ENCODE measurements at regions not wholly inside any gene's neighbourhood (a gene's known extent, or its start where the extent isn't known, plus 50 kb on each side); places are given as distances from the start of the nearest gene placed in this dataset.

DNA sequence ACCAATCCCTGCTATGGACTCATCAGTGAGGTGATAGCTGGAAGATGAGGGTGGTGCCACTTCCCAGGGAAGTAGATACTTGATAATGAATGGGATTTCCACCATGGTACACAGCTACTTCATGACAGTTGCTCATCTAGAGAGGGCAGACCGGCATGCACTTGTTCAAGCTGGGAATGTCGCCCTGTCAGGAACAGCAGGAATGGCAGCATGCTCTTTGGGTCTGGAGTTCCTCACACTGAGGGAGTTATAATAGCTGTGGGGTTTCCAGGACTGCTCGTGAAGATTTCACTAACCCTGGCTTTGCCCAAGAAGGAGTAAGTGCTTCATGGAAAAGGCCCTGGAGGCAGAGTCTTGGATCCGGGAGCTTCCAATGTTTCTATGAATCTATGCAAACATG, 129.2 kb downstream of the PSMG1 start:
- no peak for DNase-seq (ENCODE audit: low spot score)

- no peak for DNase-seq (ENCODE audit: low spot score)
Observed at GRCh38 chr21:39053126-39053525, 130.1 kb downstream of the PSMG1 start.

DNA sequence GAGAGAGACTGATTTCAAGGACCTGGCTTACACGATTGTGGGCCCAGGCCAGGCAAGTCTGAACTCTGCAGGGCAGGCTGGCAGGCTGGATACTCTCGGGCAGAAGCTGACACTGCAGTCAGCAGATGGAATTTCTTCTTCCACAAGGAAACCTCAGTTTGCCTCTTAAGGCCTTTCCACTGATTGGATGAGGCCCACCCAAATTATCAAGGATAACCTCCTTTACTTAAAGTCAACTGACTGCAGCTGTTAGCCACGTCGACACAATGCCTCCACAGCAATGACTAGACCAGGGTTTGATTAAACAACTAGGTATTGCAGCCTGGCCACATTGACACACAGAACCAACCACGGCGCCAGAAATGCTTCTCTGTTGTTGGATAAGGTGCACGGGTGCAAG, 130.5 kb downstream of the PSMG1 start:
- no peak for DNase-seq (ENCODE audit: low spot score)

GRCh38 chr21:39051588-39051949, 131.7 kb downstream of the PSMG1 start:
- DNase-seq (ENCODE audit: low spot score): no peak

DNA sequence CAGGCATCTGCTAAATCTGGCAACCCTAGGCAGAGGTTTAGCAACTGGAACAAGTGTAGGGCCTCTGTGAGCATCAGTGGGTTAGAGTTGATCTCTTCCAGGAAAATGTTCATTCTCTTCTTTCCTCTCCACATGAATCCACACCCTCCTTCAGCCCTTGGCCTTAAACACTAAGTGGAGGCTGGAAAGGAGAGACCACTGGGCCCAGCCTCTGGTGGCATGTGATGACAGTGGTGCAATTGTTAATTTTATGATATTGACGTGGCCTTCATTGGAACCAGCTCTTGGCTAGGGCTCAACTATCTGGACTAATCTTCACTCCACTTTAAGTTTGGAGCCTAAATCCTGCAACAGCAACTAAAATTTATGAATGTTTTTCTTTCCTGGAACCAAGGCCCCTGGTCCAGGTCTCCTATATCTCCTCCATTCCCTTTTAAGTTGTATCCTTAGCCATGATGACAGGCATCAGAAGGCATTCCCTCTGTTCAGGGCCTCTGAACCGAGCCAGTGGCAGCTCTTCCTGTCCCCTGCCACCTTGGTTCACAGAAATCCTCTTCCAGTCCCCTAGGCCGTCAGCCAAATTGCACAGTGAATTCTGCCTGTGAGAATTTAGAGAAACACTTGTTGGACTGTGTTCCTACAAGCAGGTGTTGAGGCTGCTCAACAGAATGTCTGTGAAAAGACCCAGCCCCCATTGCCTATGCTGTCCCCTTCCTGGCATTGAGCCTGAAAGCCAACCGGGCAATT, 132.2 kb downstream of the PSMG1 start:
- DNase-seq (ENCODE audit: low spot score): no peak

- DNase-seq (ENCODE audit: low spot score): no peak
Observed at GRCh38 chr21:39048574-39048973, 134.7 kb downstream of the PSMG1 start.

GRCh38 chr21:39048064-39048463, 135.2 kb downstream of the PSMG1 start:
- DNase-seq (ENCODE audit: low spot score): no peak

DNA sequence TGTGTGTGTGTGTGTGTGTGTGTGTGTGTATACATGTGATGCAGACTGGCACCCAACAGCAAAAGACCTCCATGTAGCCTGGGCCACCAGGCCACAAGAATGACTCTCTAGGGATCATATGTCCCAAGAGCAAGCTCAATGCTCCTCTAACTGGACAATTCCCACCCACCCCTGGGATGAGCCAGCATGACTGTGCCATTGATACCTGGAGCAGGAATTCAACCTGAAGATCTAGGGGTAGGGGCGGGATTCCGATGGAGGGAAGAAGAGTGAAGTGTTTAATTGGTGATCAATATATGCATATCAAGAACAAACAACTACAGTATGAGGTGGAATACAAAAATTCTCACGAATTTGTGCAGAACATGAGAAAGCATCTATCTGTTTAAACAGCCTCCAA, 136.2 kb downstream of the PSMG1 start:
- no peak for DNase-seq (ENCODE audit: low spot score)

- no peak for DNase-seq (ENCODE audit: low spot score)
Observed at GRCh38 chr21:39046236-39046916, 136.9 kb downstream of the PSMG1 start.

DNA sequence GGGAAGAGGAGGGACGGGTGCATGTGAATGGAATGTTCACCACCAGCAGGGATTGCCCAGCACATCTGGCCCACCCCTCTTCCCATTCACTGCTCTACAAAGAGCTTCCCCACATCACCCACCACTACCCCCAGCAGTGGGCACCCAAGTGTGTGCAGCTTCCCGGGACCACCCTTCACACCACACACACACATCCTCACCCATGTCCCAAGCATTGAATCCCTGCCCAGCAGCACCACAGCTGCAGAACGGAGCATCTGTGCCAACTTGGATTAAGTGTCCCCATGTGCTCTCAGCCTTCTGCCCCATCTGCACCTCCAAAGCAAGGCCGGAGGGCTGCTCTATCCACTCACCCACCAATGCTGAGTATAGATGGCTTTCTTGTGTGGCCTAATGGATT, 141.4 kb downstream of the PSMG1 start:
- DNase-seq (ENCODE audit: low spot score): no peak

DNA sequence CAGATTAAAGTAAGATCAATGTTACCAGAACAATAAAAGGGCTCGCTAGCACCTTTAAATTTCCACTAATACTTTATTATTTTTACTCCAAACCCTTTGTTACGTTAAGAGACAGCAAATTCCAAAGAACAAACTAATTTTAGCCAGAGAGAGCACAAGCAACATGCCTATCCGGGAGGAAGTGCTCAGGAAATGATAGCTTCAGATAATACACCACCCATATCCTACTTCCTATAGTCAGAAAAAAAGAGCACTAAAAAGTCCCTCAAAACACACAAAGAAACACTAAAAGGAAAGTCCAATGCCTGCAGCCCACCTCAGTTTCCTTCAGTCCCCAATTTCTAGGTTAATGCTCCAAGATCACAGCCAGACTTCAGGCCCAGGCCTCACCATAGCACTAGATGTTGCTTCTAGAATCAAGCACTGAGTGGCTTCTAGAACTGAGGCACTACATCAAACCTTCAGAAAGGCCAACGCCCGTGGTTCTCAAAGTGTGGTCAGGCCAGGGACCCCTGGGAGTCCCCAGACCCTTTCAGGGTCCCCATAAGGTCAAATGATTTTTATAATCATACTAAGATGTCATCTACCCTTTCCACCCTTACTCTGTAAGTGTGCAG, 142.6 kb downstream of the PSMG1 start:
- no peak for DNase-seq (ENCODE audit: low spot score)

DNA sequence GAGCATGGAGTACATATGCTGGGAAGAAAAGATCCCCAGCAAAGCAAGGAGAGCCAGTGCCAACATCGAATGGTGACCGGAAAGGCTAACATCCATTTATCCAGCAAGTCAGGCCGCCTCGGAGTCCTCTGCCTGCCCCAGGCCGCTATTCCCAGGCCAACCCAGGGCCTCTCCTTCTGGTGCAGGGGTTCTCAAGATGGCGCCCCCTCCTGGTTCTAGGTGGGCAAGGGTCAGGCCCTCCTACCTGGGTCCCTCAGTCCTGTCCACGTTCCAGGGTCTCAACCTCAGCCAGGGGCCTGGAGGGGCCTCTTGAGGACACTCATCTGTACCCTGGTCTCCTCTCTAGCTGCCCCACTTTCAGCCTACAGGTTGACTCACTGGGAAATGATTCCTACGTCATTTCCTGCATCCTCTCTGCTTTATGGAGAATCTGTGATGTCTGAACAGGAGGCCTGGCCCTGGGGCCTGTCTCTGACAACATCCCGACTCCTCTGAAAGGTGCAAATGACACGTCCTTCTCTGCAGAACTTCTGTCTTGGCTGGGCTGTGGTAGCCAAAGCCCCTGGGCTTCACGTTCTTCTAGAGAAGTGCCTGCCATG, 145.3 kb downstream of the PSMG1 start:
- DNase-seq (ENCODE audit: low spot score): no peak

DNA sequence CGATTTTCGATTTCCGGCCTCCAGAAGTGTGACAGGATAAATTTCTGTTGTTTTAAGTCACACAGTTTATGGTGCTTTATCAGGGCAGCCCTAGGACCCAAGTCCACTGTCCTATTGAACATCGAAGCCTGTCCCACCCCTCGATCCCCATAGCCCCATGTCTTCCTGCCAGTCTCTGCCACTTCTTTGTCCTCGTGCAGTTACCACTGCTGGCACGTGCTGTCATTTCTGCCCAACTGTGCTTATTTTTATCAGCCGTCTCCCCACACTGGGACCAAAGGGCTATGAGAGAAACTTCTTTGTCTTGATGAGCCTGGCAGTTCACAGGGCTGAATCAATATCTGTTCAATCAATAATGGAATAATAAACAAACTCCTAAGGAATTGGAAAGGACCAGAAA, 146.7 kb downstream of the PSMG1 start:
- no peak for DNase-seq (ENCODE audit: low spot score)

DNA sequence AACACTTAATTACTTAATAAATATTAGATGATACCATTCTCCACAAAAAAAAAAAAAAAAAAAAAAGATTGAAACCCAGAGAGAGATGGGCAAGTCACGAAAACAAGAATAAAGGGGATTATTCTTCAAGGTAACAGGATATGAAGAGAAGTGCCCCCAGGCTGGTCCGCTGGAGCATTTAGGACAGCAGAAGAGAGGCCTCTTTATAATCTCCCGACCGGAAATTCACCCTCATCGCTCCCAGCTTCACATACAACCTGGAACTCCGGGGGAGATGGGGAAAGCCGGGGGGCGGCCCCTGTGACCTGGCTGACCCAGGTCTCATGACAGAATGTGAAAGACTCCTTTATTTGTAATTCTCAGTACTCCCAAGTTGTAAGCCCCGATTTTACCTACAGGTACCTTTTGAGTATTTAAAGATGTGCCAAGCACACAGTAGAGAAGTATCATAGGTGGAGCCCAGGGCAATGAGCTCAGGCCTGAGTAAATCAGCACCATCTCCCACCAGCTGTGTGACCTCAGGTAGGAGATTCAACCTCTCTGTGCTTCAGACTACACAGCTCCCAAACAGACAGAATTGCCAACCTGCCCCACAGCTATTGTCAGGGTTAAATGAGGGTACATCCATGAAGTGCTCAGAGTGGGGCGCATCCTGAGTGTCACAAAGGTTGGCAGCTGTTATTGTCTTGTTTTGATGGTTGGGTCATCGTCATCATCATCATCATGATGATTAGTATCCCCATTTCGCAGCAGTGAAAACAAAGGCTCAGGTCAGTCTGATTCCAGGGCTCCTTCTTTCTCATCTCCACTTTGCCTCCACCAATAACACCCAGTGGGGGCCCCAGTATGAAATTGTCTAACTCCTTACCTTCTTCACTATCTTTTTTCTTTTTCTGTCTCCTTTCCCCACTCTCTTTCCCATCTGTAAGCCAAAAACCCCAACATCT, 148.4 kb downstream of the PSMG1 start:
- no peak for DNase-seq (ENCODE audit: low spot score)

DNA sequence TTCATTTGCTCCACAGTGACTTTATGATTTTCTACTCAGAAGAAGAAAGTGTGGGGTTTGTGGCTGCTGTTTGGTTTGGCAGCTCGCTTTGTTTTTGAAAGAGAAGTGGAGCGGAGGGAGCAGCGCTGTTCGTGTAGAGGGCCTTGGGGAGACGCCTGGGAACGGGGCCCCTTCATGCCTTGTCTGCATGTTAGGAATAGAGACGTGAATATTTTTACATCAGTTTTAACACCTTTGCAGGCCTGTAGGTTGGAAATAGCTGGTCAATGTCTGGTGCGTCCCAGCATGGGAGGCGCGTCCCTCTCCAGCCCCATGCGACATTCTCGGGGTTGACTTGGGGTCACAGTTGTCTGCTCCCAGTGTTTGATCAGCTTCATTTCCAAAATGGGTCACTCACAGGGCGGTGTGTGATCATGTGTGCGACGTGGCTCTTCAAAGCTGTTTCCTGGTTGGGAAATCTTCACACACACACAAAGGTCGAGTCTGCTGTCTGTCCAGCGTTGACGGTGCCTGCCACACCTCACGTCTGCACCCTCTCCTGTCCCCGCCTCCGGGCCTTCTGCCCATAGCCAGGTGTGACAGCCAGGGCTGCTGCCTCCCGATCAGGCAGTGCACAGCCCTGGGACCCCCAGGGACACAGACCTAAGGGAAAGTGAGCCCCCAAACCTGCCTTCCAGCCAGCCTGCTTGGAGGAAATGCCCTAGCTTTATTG, 149.2 kb downstream of the PSMG1 start:
- no peak for DNase-seq (ENCODE audit: low spot score)

DNA sequence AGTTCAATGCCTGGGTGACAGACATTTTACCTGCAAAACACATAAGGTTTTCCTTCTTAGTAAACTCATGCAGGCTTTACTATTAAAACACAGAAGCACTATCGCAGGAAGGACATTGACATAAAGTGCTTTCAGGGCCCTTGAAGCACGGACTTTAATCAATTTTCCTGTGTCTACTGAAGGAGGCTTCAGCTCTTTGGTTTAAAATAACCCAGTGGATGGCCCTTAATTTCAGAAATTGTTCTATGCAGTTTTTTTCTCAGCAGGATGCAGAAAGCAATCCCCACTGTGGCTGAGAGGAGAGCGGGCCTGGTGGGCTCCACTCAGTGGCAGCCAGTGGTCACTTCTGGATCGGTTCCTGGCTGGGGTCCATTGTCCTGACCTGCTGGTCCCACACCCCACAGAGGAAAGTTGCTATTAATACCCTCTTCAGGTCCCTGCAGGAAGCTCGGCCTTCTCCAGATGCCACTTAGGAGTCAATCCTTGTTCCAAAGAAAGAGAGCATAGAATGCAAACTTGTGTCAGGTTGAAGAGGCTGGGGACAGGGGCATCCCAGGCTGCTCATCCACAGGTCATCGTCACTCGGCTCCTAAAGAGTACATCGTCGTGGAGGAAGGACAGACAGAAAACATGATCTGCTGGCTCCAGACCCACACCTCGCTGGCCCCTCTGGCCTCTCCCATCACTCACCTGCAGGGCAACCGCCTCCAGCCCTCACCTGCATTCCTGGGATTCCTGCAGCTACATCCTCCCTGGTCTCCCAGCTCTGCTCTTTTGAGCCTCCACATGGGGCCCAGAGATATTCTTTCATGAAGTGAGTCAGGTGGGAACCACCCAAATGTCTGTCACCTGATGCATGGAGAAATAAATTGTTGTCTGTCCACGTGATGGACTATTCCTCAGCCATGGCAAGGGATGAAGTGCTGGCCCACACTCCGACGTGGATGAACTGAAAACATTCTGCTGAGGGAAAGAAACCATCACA, 153.1 kb downstream of the PSMG1 start:
- DNase-seq (ENCODE audit: low spot score): no peak

DNA sequence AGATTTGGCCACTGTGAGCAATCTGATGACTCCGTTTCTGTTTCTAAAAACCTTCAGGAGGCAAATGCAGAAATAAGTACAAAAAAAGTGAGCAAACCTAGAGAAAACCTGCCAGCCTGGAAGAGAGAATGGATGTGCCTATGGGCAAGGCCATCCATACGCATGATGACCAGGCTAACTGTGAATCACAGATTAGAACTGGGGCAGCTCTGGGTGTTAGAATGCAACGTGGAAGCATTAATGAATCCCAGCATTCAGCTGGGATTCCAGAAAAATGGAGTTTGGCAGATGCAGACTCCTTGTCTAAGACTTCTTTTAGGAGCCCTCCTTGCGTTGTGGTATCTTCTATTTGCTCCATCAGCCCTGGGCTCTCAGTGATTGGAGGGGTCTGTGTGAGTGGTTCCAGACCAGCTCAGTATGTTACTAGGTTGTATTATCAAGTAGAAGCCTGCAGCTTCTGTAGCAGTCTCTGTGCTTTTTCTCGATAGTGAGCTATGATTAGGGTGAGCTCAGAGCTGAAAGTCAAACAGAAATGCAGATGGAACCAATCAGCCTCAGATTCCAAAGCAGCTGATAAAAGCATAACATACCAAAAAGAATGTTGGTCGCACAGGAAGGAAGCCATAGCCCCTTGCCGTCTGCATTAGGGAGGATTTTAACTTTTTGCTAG, 154.0 kb downstream of the PSMG1 start:
- no peak for DNase-seq (ENCODE audit: low spot score)

DNA sequence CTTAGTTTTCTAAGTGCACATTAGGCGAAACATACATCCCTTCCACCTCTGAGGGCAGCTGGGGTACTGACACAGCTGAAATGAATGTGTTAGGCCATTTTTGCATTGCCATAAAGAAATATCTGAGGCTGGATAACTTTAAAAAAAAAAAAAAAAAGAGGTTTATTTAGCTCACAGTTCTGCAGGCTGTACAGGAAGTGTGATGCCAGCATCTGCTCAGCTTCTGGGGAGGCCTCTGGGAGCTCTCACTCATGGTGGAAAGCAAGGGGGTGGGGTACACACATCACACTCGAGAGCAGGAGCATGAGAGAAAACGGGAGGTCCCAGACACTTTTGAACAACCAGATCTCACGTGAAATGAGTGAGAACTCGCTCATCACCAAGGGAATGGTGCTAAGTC, 158.1 kb downstream of the PSMG1 start:
- no peak for DNase-seq (ENCODE audit: low spot score)

- DNase-seq (ENCODE audit: low spot score): no peak
Observed at GRCh38 chr21:39024538-39024937, 158.7 kb downstream of the PSMG1 start.
